SH-SY5Y (cell line): ENCODE measurements at regions not wholly inside any gene's neighbourhood (a gene's known extent, or its start where the extent isn't known, plus 50 kb on each side); places are given as distances from the start of the nearest gene placed in this dataset.

Experiments used
- GATA2 ChIP-seq: IDR thresholded peaks from 2 replicates; pipeline ENCODE4 v1.6.1; 2011; ENCODE audit warnings: mild to moderate bottlenecking, low read depth, low read length
- GATA3 ChIP-seq: IDR thresholded peaks from 2 replicates; pipeline ENCODE4 v1.6.1; 2011; ENCODE audit warnings: low read depth, mild to moderate bottlenecking, low read length, moderate library complexity

GRCh38 chr2:150204451-150204850, 283.0 kb downstream of the RND3 start:
- no peak for TF ChIP-seq GATA3
- no peak for TF ChIP-seq GATA2
